ENCODE measurements at regions not wholly inside any gene's neighbourhood (a gene's known extent, or its start where the extent isn't known, plus 50 kb on each side); places are given as distances from the start of the nearest gene placed in this dataset.
A peak's percentile ranks its signal among the peaks of the same experiment; 100 is the strongest.

DNA sequence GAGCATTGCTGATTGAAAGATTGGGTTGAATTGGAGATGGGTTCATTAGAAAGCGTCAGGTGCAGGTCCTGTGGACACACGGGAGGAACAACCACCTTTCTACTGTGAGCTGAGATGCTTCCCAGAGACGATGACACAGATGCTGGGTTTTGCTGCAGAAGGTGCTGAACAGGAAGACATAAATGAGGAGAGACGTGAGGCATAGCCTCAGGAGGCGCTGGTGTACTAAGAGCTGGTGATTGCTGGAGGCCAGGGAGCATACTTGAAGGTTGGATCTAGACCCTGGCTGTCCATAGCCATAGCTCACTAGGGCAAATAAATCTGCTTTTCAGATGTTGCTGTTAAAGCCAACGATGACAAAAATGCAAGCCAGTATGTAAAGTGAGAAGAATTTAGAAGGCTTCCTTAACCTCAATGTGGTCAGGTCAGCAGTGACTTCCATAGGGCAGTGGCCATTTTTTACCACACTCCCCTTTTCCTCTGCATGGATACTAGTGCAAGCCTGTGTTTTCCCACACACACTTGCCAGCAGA lies 153.7 kb downstream of the SOX11 start:
- no peak overlapping the region for H3K4me3 Mint-ChIP-seq (ENCODE audit: unreplicated experiment)
- no peak for TF ChIP-seq CTCF (IDR thresholded peaks at IDR 0.05; ENCODE audit: partially characterized antibody, unreplicated experiment)
- no peaks in the 10 kb centered on the region for H3K36me3 Mint-ChIP-seq (ENCODE audit: unreplicated experiment)
- peaks cover 35% of the 10 kb centered on the region for H3K4me1 Mint-ChIP-seq (ENCODE audit: low read depth, unreplicated experiment)
- peaks cover 6% of the 10 kb centered on the region for H3K27me3 Mint-ChIP-seq (ENCODE audit: unreplicated experiment)
- peaks cover 4% of the 10 kb centered on the region for H3K9me3 Mint-ChIP-seq (ENCODE audit: unreplicated experiment)
- no peak overlapping the region for H3K27ac Mint-ChIP-seq (ENCODE audit: unreplicated experiment)
- no peak for DNase-seq

DNA sequence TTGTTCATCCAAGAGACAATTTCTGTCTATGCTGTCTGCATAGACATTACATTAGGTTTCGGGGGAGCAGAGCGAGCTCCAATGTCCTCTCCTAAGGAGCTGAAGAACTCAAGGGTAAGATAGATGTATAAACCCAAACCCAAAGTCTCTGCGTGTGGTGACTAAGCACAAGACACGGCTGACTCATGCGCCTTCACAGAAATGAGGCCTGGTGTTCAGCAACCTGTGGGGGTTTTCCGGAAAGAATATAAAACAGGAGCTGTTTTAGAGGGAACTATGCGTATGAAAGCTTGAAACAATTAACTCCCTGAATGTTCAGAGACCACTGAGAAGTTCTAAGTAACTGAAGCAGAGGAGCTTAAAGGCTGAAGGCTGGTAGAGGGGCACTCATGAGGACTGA lies 154.7 kb downstream of the SOX11 start:
- no peak for TF ChIP-seq CTCF (IDR thresholded peaks at IDR 0.05; ENCODE audit: partially characterized antibody, unreplicated experiment)
- Mint-ChIP-seq H3K4me1 (ENCODE audit: low read depth, unreplicated experiment) (peaks cover 31% of the 10 kb centered on the region), H3K9me3 (ENCODE audit: unreplicated experiment) (peaks cover 4% of the 10 kb centered on the region), H3K27ac (ENCODE audit: unreplicated experiment) (no peak overlapping the region), H3K36me3 (ENCODE audit: unreplicated experiment) (no peaks in the 10 kb centered on the region), H3K4me3 (ENCODE audit: unreplicated experiment) (no peak overlapping the region), H3K27me3 (ENCODE audit: unreplicated experiment) (peaks cover 2% of the 10 kb centered on the region)
- DNase-seq = no peak

GRCh38 chr2:5849562-5849961 lies 157.4 kb downstream of the SOX11 start:
- no peak for TF ChIP-seq CTCF (IDR thresholded peaks at IDR 0.05; ENCODE audit: partially characterized antibody, unreplicated experiment)
- H3K4me1 Mint-ChIP-seq (ENCODE audit: low read depth, unreplicated experiment) = peaks cover 31% of the 10 kb centered on the region
- peaks cover 6% of the 10 kb centered on the region for H3K27me3 Mint-ChIP-seq (ENCODE audit: unreplicated experiment)
- H3K27ac Mint-ChIP-seq (ENCODE audit: unreplicated experiment) = peak overlapping the region; percentile 39
- no peak overlapping the region for H3K4me3 Mint-ChIP-seq (ENCODE audit: unreplicated experiment)
- H3K36me3 Mint-ChIP-seq (ENCODE audit: unreplicated experiment) = no peaks in the 10 kb centered on the region
- no peak for DNase-seq
- peaks cover 7% of the 10 kb centered on the region for H3K9me3 Mint-ChIP-seq (ENCODE audit: unreplicated experiment)

- TF ChIP-seq CTCF (IDR thresholded peaks at IDR 0.05; ENCODE audit: partially characterized antibody, unreplicated experiment) = no peak
- Mint-ChIP-seq H3K4me1 (ENCODE audit: low read depth, unreplicated experiment) (peaks cover 31% of the 10 kb centered on the region), H3K36me3 (ENCODE audit: unreplicated experiment) (no peaks in the 10 kb centered on the region)
These were observed 159.2 kb downstream of the SOX11 start for GRCh38 chr2:5851410-5851809.

DNA sequence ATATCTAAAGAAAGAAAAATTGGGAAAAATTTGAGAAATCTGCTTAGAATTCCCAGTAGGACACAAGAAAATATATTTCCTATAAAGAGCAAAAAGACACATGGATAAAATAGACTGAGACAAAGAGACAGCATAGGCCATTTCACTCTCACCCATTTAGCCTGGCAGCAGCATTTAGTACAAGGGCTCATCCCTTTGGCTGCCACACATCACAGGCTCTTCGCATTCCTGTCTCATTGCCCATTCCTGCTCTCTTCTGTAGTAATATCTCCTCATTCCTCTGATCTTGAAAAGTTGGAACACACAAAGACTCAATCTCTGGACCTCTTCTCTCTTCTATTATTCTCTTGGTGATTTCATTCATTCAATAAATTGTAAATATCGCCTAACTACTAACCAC lies 162.6 kb downstream of the SOX11 start:
- no peak for TF ChIP-seq CTCF (IDR thresholded peaks at IDR 0.05; ENCODE audit: partially characterized antibody, unreplicated experiment)
- no peak for DNase-seq
- no peak overlapping the region for H3K27ac Mint-ChIP-seq (ENCODE audit: unreplicated experiment)
- H3K27me3 Mint-ChIP-seq (ENCODE audit: unreplicated experiment) = peaks cover 3% of the 10 kb centered on the region
- H3K4me3 Mint-ChIP-seq (ENCODE audit: unreplicated experiment) = no peak overlapping the region
- no peaks in the 10 kb centered on the region for H3K36me3 Mint-ChIP-seq (ENCODE audit: unreplicated experiment)
- H3K9me3 Mint-ChIP-seq (ENCODE audit: unreplicated experiment) = peaks cover 8% of the 10 kb centered on the region
- peaks cover 19% of the 10 kb centered on the region for H3K4me1 Mint-ChIP-seq (ENCODE audit: low read depth, unreplicated experiment)

More at GRCh38 chr2:5851410-5851809, 159.2 kb downstream of the SOX11 start:
- DNase-seq = no peak
- H3K27me3 Mint-ChIP-seq (ENCODE audit: unreplicated experiment) = peaks cover 4% of the 10 kb centered on the region
- peaks cover 7% of the 10 kb centered on the region for H3K9me3 Mint-ChIP-seq (ENCODE audit: unreplicated experiment)
- peak overlapping the region; percentile 25 for H3K27ac Mint-ChIP-seq (ENCODE audit: unreplicated experiment)
- H3K4me3 Mint-ChIP-seq (ENCODE audit: unreplicated experiment) = peak overlapping the region; percentile 11

Data from glutamatergic neuron (in vitro differentiated cells).